ENCODE measurements at regions not wholly inside any gene's neighbourhood (a gene's known extent, or its start where the extent isn't known, plus 50 kb on each side); places are given as distances from the start of the nearest gene placed in this dataset.

GRCh38 chr5:125325488-125326149, 579.2 kb upstream of the ZNF608 start:
- no peaks in the 10 kb centered on the region for H3K27me3 ChIP-seq
- intact Hi-C loops (cut with DNase I), result no loop called here
- H3K4me1 ChIP-seq, result no peaks in the 10 kb centered on the region
- H3K9me3 ChIP-seq, result no peaks in the 10 kb centered on the region
- no peak overlapping the region for H3K4me3 ChIP-seq (replicated peaks in 1 of 3)
- no peak overlapping the region for H3K27ac ChIP-seq
- TF ChIP-seq POLR2A (IDR thresholded peaks at IDR 0.05), result no peak
- TF ChIP-seq, protein P1, sequence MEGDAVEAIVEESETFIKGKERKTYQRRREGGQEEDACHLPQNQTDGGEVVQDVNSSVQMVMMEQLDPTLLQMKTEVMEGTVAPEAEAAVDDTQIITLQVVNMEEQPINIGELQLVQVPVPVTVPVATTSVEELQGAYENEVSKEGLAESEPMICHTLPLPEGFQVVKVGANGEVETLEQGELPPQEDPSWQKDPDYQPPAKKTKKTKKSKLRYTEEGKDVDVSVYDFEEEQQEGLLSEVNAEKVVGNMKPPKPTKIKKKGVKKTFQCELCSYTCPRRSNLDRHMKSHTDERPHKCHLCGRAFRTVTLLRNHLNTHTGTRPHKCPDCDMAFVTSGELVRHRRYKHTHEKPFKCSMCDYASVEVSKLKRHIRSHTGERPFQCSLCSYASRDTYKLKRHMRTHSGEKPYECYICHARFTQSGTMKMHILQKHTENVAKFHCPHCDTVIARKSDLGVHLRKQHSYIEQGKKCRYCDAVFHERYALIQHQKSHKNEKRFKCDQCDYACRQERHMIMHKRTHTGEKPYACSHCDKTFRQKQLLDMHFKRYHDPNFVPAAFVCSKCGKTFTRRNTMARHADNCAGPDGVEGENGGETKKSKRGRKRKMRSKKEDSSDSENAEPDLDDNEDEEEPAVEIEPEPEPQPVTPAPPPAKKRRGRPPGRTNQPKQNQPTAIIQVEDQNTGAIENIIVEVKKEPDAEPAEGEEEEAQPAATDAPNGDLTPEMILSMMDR (IDR thresholded peaks at IDR 0.05), result no peak
- DNase-seq, result no peak
- H3K36me3 ChIP-seq, result no peaks in the 10 kb centered on the region
- WGBS, 2 donors, result 71 to 83% methylated on average over 4 of the region's 4 CpGs

GRCh38 chr5:125326150-125326510, 579.7 kb upstream of the ZNF608 start:
- no peaks in the 10 kb centered on the region for H3K27me3 ChIP-seq
- no peaks in the 10 kb centered on the region for H3K36me3 ChIP-seq
- intact Hi-C loops (cut with DNase I), result no loop called here
- no peaks in the 10 kb centered on the region for H3K9me3 ChIP-seq
- no peak for TF ChIP-seq POLR2A (IDR thresholded peaks at IDR 0.05)
- TF ChIP-seq, protein P1 (IDR thresholded peaks at IDR 0.05), result no peak
- no peak overlapping the region for H3K4me3 ChIP-seq (replicated peaks in 1 of 3)
- H3K4me1 ChIP-seq, result no peaks in the 10 kb centered on the region
- peak; percentile 5 to 6 for DNase-seq
- H3K27ac ChIP-seq, result no peak overlapping the region

DNA sequence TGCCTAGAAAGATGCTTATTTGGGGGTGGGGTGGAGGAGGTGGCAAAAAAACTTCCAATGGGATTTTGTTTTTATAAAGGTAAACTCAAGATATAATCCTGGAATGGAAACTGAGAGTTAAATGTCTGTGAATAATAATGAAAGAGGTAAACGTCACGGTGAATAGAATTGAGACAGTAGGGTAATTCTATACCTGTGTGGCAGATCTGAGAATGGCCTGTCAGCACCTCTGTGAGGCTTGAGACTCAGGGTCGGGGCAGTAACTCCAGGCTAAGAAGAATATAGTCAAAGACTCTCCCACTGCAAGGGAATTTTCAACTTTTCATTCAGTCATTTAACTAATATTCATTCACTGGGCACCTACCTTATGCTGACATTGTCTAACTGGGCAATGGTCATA, 581.2 kb upstream of the ZNF608 start:
- H3K36me3 ChIP-seq, result no peaks in the 10 kb centered on the region
- no peaks in the 10 kb centered on the region for H3K27me3 ChIP-seq
- H3K9me3 ChIP-seq, result no peaks in the 10 kb centered on the region
- DNase-seq, result no peak
- WGBS, 2 donors, result 89 to 93% methylated on average over 3 of the region's 3 CpGs
- H3K27ac ChIP-seq, result no peak overlapping the region
- intact Hi-C loops (cut with DNase I), result no loop called here
- no peak for TF ChIP-seq POLR2A (IDR thresholded peaks at IDR 0.05)
- TF ChIP-seq, protein P1 (IDR thresholded peaks at IDR 0.05), result no peak
- no peak overlapping the region for H3K4me3 ChIP-seq (replicated peaks in 1 of 3)
- H3K4me1 ChIP-seq, result no peaks in the 10 kb centered on the region

- DNase-seq, result no peak
- Histone ChIP-seq H3K4me1 (no peaks in the 10 kb centered on the region), H3K27ac (no peak overlapping the region), H3K9me3 (no peaks in the 10 kb centered on the region), H3K36me3 (no peaks in the 10 kb centered on the region), H3K27me3 (no peaks in the 10 kb centered on the region), H3K4me3 (replicated peaks in 1 of 3) (no peak overlapping the region)
- TF ChIP-seq, protein P1 (IDR thresholded peaks at IDR 0.05), result no peak
- no peak for TF ChIP-seq POLR2A (IDR thresholded peaks at IDR 0.05)
- intact Hi-C loops (cut with DNase I), result no loop called here
- WGBS, 2 donors, result 52 to 57% methylated on average over 1 of the region's 1 CpG
Measured at GRCh38 chr5:125331987-125332598, 585.7 kb upstream of the ZNF608 start.

DNA sequence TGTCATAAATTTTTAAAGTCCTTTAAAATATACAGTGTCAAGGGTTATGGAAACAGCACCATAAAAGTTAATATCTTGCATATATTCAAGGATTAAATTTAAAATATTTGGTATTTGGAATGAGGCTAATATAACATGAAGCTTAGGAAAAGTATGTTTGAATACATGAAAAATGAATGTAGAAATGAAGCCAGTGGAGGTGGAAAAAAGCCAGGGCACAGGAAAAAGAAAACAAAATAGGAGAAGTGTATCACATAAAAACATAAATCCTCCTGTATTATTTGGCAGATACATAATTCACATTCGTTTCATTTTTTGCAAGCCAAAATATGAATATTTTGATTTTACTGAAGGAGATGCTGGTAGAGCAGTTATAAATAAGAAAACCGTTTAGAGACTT, 587.0 kb upstream of the ZNF608 start:
- Histone ChIP-seq H3K27me3 (no peaks in the 10 kb centered on the region), H3K4me1 (no peaks in the 10 kb centered on the region), H3K36me3 (no peaks in the 10 kb centered on the region), H3K27ac (no peak overlapping the region), H3K4me3 (replicated peaks in 1 of 3) (no peak overlapping the region), H3K9me3 (no peaks in the 10 kb centered on the region)
- TF ChIP-seq POLR2A (IDR thresholded peaks at IDR 0.05), result no peak
- TF ChIP-seq, protein P1 (IDR thresholded peaks at IDR 0.05), result no peak
- 70 to 86% methylated on average over 2 of the region's 2 CpGs for WGBS, 2 donors
- intact Hi-C loops (cut with DNase I), result no loop called here
- no peak for DNase-seq
